ENCODE measurements at regions not wholly inside any gene's neighbourhood (a gene's known extent, or its start where the extent isn't known, plus 50 kb on each side); places are given as distances from the start of the nearest gene placed in this dataset.

- WGBS, 2 donors (ENCODE audit: low coverage in 1 of 2): 27 to 49% methylated on average over 3 to 6 of the region's 13 CpGs
- no peak overlapping the region for H3K4me3 ChIP-seq
- peak overlapping the region in 3 of 4 donors; percentile 23 to 62 (median 24) for H3K27ac ChIP-seq
Observed at GRCh38 chr1:29416267-29417146, 180.2 kb downstream of the PTPRU start.

GRCh38 chr1:29415861-29416260 lies 179.5 kb downstream of the PTPRU start:
- no peak for ATAC-seq
- Histone ChIP-seq H3K27ac (no peak overlapping the region), H3K4me1 (peaks cover 0 to 6% (median 0%) of the 10 kb centered on the region in 3 donors), H3K36me3 (no peaks in the 10 kb centered on the region), H3K9me3 (peaks cover 0 to 3% (median 0%) of the 10 kb centered on the region in 3 donors), H3K4me3 (no peak overlapping the region), H3K27me3 (peaks cover 41% of the 10 kb centered on the region)
- TF ChIP-seq, protein P1, sequence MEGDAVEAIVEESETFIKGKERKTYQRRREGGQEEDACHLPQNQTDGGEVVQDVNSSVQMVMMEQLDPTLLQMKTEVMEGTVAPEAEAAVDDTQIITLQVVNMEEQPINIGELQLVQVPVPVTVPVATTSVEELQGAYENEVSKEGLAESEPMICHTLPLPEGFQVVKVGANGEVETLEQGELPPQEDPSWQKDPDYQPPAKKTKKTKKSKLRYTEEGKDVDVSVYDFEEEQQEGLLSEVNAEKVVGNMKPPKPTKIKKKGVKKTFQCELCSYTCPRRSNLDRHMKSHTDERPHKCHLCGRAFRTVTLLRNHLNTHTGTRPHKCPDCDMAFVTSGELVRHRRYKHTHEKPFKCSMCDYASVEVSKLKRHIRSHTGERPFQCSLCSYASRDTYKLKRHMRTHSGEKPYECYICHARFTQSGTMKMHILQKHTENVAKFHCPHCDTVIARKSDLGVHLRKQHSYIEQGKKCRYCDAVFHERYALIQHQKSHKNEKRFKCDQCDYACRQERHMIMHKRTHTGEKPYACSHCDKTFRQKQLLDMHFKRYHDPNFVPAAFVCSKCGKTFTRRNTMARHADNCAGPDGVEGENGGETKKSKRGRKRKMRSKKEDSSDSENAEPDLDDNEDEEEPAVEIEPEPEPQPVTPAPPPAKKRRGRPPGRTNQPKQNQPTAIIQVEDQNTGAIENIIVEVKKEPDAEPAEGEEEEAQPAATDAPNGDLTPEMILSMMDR (IDR thresholded peaks at IDR 0.05): no peak
- TF ChIP-seq POLR2AphosphoS5 (IDR thresholded peaks at IDR 0.05) (no peak), POLR2A (IDR thresholded peaks at IDR 0.05) (no peak), EP300 (IDR thresholded peaks at IDR 0.05) (no peak)
- 20 to 25% methylated on average over 1 to 2 of the region's 3 CpGs for WGBS, 2 donors (ENCODE audit: low coverage in 1 of 2)

More at GRCh38 chr1:29416267-29417146, 180.2 kb downstream of the PTPRU start:
- H3K4me1 ChIP-seq: peaks cover 0 to 6% (median 0%) of the 10 kb centered on the region in 3 donors
- no peaks in the 10 kb centered on the region for H3K36me3 ChIP-seq
- H3K27me3 ChIP-seq: peaks cover 41% of the 10 kb centered on the region
- peak; percentile 50 for ATAC-seq
- TF ChIP-seq POLR2A (IDR thresholded peaks at IDR 0.05) (no peak), EP300 (IDR thresholded peaks at IDR 0.05) (no peak), POLR2AphosphoS5 (IDR thresholded peaks at IDR 0.05) (no peak)
- TF ChIP-seq, protein P1 (IDR thresholded peaks at IDR 0.05): no peak
- H3K9me3 ChIP-seq: peaks cover 0 to 10% (median 0%) of the 10 kb centered on the region in 3 donors

GRCh38 chr1:29415156-29415830 lies 179.0 kb downstream of the PTPRU start:
- Histone ChIP-seq H3K27me3 (peaks cover 41% of the 10 kb centered on the region), H3K27ac (no peak overlapping the region), H3K36me3 (no peaks in the 10 kb centered on the region), H3K4me3 (no peak overlapping the region), H3K4me1 (peaks cover 0 to 6% (median 0%) of the 10 kb centered on the region in 3 donors), H3K9me3 (no peaks in the 10 kb centered on the region)
- 35 to 47% methylated on average over 5 to 7 of the region's 9 CpGs for WGBS, 2 donors (ENCODE audit: low coverage in 1 of 2)
- TF ChIP-seq POLR2A (IDR thresholded peaks at IDR 0.05) (no peak), POLR2AphosphoS5 (IDR thresholded peaks at IDR 0.05) (no peak), EP300 (IDR thresholded peaks at IDR 0.05) (no peak)
- TF ChIP-seq, protein P1 (IDR thresholded peaks at IDR 0.05): no peak
- no peak for ATAC-seq

GRCh38 chr1:29414086-29414485 lies 177.8 kb downstream of the PTPRU start:
- Histone ChIP-seq H3K9me3 (no peaks in the 10 kb centered on the region), H3K4me1 (peaks cover 0 to 6% (median 0%) of the 10 kb centered on the region in 3 donors), H3K27me3 (peaks cover 51% of the 10 kb centered on the region), H3K36me3 (no peaks in the 10 kb centered on the region), H3K27ac (no peak overlapping the region), H3K4me3 (no peak overlapping the region)
- ATAC-seq: no peak
- 42% methylated on average over 3 of the region's 4 CpGs; no CpG with 5 or more reads in 1 of the 2 donors for WGBS, 2 donors (ENCODE audit: low coverage in 1 of 2)
- TF ChIP-seq POLR2AphosphoS5 (IDR thresholded peaks at IDR 0.05) (no peak), POLR2A (IDR thresholded peaks at IDR 0.05) (no peak), EP300 (IDR thresholded peaks at IDR 0.05) (no peak)
- TF ChIP-seq, protein P1 (IDR thresholded peaks at IDR 0.05): no peak
